Calu3 (cell line): ENCODE measurements at regions not wholly inside any gene's neighbourhood (a gene's known extent, or its start where the extent isn't known, plus 50 kb on each side); places are given as distances from the start of the nearest gene placed in this dataset.

ENCODE experiments used
- BruUV-seq: library from RNA; stranded (reverse); fragments of 400-500 nt; replicated peaks from 2 replicates; lab custom pipeline; 2021; lab: Mats Ljungman, UMichigan
- CTCF ChIA-PET: fragments of 300-600 bp; sonication (Branson Sonifier 250); formaldehyde crosslinking; loops from one replicate; lab custom pipeline; 2022; ENCODE audit warnings: antibody characterized with exemption; lab: Charles Lee
- DNase-seq: peaks from one replicate; pipeline ENCODE4 v3.0.0; 2022
- H3K27ac Mint-ChIP-seq: one replicate; pipeline ENCODE4 v1.8.0; 2022; ENCODE audit warnings: mixed read lengths; ENCODE audit not compliant: unreplicated experiment
- H3K27me3 Mint-ChIP-seq: one replicate; pipeline ENCODE4 v1.8.0; 2022; ENCODE audit warnings: mixed read lengths; ENCODE audit not compliant: unreplicated experiment
- H3K36me3 Mint-ChIP-seq: one replicate; pipeline ENCODE4 v1.8.0; 2022; ENCODE audit warnings: mild to moderate bottlenecking, moderate library complexity, mixed read lengths; ENCODE audit not compliant: insufficient read depth, unreplicated experiment
- H3K4me1 Mint-ChIP-seq: one replicate; pipeline ENCODE4 v1.8.0; 2022; ENCODE audit warnings: mild to moderate bottlenecking, low read depth, mixed read lengths; ENCODE audit not compliant: unreplicated experiment
- H3K4me3 Mint-ChIP-seq: one replicate; pipeline ENCODE4 v1.8.0; 2022; ENCODE audit warnings: mild to moderate bottlenecking, low read depth, moderate library complexity, mixed read lengths; ENCODE audit not compliant: unreplicated experiment
- H3K9me3 Mint-ChIP-seq: one replicate; pipeline ENCODE4 v1.8.0; 2022; ENCODE audit warnings: low read depth, mixed read lengths; ENCODE audit not compliant: unreplicated experiment
- intact Hi-C: fragments of 100-400 bp; cut with micrococcal nuclease; formaldehyde crosslinking; loops from one replicate; pipeline ENCODE4 v1.10.0; 2022; ENCODE audit not compliant: unreplicated experiment
- TF ChIP-seq, protein P1 (sequence below): fragments of 200-600 bp; IDR thresholded peaks from one replicate; pipeline ENCODE4 v1.8.0; 2022; ENCODE audit warnings: antibody characterized with exemption; ENCODE audit not compliant: unreplicated experiment

DNA sequence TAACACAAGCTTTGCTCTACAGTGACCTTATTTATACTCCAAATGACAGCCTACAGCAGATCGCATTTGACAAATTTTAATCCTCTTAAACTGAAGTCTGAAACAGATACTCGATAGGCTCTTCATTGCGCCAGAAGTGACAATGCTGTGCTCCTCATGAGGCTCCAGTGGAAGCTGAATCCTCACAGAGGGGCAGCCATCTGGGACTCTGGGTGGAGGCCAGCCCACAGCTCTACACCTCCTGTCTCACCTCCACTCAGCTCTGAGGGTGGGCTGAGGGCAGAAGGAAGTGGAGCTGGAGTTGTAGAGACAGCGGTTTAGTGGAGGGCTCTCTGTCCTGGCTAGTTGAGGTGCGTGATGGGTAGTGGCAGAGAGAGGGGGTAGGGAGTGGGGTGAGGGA lies 283.3 kb upstream of the ANKRD55 start:
- Mint-ChIP-seq H3K9me3 (no peaks in the 10 kb centered on the region), H3K36me3 (no peaks in the 10 kb centered on the region), H3K27me3 (no peaks in the 10 kb centered on the region), H3K27ac (peak overlapping the region; percentile 5), H3K4me3 (no peak overlapping the region), H3K4me1 (peaks cover 51% of the 10 kb centered on the region)
- intact Hi-C loops, result no loop called here
- CTCF ChIA-PET, result interaction anchor here (0.5 kb wide), 1 partner anchor 256 kb away, joined by 3 read pairs; no protein-coding TSS in a partner anchor
- TF ChIP-seq, protein P1, sequence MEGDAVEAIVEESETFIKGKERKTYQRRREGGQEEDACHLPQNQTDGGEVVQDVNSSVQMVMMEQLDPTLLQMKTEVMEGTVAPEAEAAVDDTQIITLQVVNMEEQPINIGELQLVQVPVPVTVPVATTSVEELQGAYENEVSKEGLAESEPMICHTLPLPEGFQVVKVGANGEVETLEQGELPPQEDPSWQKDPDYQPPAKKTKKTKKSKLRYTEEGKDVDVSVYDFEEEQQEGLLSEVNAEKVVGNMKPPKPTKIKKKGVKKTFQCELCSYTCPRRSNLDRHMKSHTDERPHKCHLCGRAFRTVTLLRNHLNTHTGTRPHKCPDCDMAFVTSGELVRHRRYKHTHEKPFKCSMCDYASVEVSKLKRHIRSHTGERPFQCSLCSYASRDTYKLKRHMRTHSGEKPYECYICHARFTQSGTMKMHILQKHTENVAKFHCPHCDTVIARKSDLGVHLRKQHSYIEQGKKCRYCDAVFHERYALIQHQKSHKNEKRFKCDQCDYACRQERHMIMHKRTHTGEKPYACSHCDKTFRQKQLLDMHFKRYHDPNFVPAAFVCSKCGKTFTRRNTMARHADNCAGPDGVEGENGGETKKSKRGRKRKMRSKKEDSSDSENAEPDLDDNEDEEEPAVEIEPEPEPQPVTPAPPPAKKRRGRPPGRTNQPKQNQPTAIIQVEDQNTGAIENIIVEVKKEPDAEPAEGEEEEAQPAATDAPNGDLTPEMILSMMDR, result no peak
- no TSS peak for BruUV-seq
- no peak for DNase-seq

DNA sequence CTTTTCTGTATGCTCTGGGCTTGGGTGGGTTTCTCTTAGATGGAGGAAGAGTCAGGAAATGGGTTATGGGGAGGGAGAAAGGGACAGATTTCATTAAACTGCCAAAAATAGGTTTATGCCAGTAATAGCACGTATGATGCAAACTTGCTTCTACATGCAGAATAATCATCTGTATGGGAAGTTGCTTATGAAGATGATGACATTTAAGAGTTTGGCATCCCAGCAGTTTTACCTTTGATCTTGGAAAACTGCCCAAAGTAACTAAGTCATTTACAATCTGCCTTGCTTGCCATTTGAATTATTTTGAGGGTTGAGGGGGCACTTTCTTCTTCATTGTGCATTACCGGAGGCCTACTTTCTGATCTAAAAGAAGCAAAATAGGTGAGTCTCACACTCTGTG lies 282.9 kb upstream of the ANKRD55 start:
- TF ChIP-seq, protein P1, result no peak
- intact Hi-C loops, result no loop called here
- no peaks in the 10 kb centered on the region for H3K36me3 Mint-ChIP-seq
- no TSS peak for BruUV-seq
- H3K4me3 Mint-ChIP-seq, result no peak overlapping the region
- H3K9me3 Mint-ChIP-seq, result no peaks in the 10 kb centered on the region
- CTCF ChIA-PET, result interaction anchor here (0.7 kb wide), 1 partner anchor 140 kb away, joined by 5 read pairs; no protein-coding TSS in a partner anchor
- peaks cover 51% of the 10 kb centered on the region for H3K4me1 Mint-ChIP-seq
- no peaks in the 10 kb centered on the region for H3K27me3 Mint-ChIP-seq
- H3K27ac Mint-ChIP-seq, result no peak overlapping the region
- DNase-seq, result no peak

DNA sequence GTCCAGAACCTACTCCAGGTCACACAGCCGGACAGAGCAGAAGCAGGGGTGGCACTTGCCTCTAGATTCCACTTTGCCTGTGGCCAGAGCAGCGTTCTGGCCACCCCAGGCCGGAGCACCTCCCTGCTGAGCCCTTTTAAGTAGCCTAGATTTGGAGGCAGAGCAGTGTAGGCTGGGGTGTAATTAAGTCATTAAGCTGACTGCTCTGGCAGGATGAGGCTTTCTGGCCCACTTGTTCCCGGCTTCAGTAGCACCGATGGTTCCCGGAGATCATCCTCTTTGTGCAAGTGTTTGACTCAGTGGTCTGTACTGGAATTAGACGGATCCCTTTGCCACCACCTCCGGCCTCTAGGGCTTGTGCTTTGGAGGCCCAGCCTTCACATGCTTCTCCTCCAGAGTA lies 281.9 kb upstream of the ANKRD55 start:
- no peaks in the 10 kb centered on the region for H3K27me3 Mint-ChIP-seq
- intact Hi-C loops, result no loop called here
- H3K4me3 Mint-ChIP-seq, result no peak overlapping the region
- TF ChIP-seq, protein P1, result no peak
- H3K27ac Mint-ChIP-seq, result no peak overlapping the region
- no TSS peak for BruUV-seq
- peaks cover 51% of the 10 kb centered on the region for H3K4me1 Mint-ChIP-seq
- CTCF ChIA-PET, result no interaction called here
- H3K36me3 Mint-ChIP-seq, result no peaks in the 10 kb centered on the region
- H3K9me3 Mint-ChIP-seq, result no peaks in the 10 kb centered on the region
- DNase-seq, result no peak

DNA sequence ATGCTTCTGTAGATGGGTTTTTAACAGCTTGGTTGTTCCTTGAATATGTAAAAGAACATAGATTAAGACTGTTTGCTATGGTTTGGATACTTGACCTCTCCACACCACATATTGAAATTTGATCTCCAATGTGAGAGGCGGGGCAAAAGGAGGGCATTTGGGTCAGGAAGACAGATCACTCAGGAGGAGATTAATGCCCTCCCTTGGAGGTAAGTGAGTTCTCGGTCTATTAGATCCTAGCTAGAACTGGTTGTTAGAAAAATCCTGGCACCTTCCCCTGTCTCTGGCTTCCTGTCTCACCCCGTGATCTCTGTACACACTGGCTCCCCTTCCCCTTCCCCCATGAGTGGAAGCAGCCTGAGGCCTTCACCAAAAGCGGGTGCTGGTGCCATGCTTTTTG lies 281.1 kb upstream of the ANKRD55 start:
- H3K27ac Mint-ChIP-seq, result no peak overlapping the region
- TF ChIP-seq, protein P1, result no peak
- no TSS peak for BruUV-seq
- no peaks in the 10 kb centered on the region for H3K27me3 Mint-ChIP-seq
- DNase-seq, result no peak
- no peaks in the 10 kb centered on the region for H3K9me3 Mint-ChIP-seq
- H3K4me1 Mint-ChIP-seq, result peaks cover 56% of the 10 kb centered on the region
- no peaks in the 10 kb centered on the region for H3K36me3 Mint-ChIP-seq
- no peak overlapping the region for H3K4me3 Mint-ChIP-seq
- CTCF ChIA-PET, result no interaction called here
- intact Hi-C loops, result no loop called here
